HepG2 (cell line): ENCODE measurements at regions not wholly inside any gene's neighbourhood (a gene's known extent, or its start where the extent isn't known, plus 50 kb on each side); places are given as distances from the start of the nearest gene placed in this dataset.

Experiments used
- ATAC-seq: fragments of 200-7000 bp; cut with Tn5 transposase; 3 replicates; pipeline ENCODE4 v1.9.1; 2020; ENCODE audit warnings: mild to moderate bottlenecking, moderate library complexity
- BruUV-seq: library from RNA; stranded (reverse); fragments of 400-500 nt; replicated peaks from 2 replicates; lab custom pipeline; 2021; lab: Mats Ljungman, UMichigan
- CTCF ChIA-PET: fragments of 300-600 bp; formaldehyde crosslinking; extraction: SDS; loops from one replicate; lab custom pipeline; 2021; ENCODE audit warnings: low total read pairs, inconsistent platforms, low intra/inter-chr PET ratio; lab: Yijun Ruan, JAX
- POLR2A ChIA-PET: fragments of 350-600 bp; sonication (Branson Sonifier 250); formaldehyde crosslinking; loops from one replicate; lab custom pipeline; 2020; ENCODE audit warnings: antibody characterized with exemption, inconsistent platforms; lab: Yijun Ruan, JAX
- DNase-seq: peaks from one replicate; pipeline ENCODE4 v3.0.0-alpha.2; 2015; ENCODE audit warnings: low spot score
- FAIRE-seq: peaks from 3 replicates; lab custom pipeline; 2011; peaks lifted over from hg19 to GRCh38; lab: Jason Lieb, UNC
- H2AFZ ChIP-seq: one replicate; pipeline ENCODE4 v1.6.1; 2011; ENCODE audit warnings: low read length, inconsistent platforms
- H3K27ac ChIP-seq: fragments of 300-600 bp; 3 replicates; pipeline ENCODE4 v1.8.0; 2011; ENCODE audit warnings: mixed run types, mild to moderate bottlenecking, mixed read lengths, low read length, inconsistent platforms; ENCODE audit not compliant: insufficient read depth; ENCODE audit errors: extremely low read length
- H3K27me3 ChIP-seq, 2 experiments: fragments of 200-600 bp in 1 of 2; 2 replicates in 1 of 2; 3 replicates in 1 of 2; pipeline versions ENCODE4 v1.6.0 to v1.8.0; 2011; ENCODE audit warnings: low read length in 2 of 2, mild to moderate bottlenecking in 2 of 2, moderate library complexity in 2 of 2, inconsistent platforms in 1 of 2; ENCODE audit not compliant: insufficient read depth in 2 of 2, control insufficient read depth in 1 of 2
- H3K36me3 ChIP-seq, 2 experiments: fragments of 200-600 bp in 1 of 2; replicated peaks in 1 of 2; 2 replicates in 1 of 2; 3 replicates in 1 of 2; pipeline versions ENCODE4 v1.5.1 to v1.8.0; 2011; ENCODE audit warnings: low read length in 2 of 2, inconsistent platforms in 1 of 2; ENCODE audit not compliant: insufficient read depth in 2 of 2, control insufficient read depth in 1 of 2
- H3K4me1 ChIP-seq: 2 replicates; pipeline ENCODE4 v1.5.1; 2012; ENCODE audit warnings: low read length, inconsistent platforms; ENCODE audit not compliant: insufficient read depth
- H3K4me2 ChIP-seq: 2 replicates; pipeline ENCODE4 v1.6.0; 2011; ENCODE audit warnings: low read depth, low read length, inconsistent platforms
- H3K4me3 ChIP-seq, 3 experiments: fragments of 200-600 bp in 1 of 3; sonication (generic), shearing (Covaris generic) in 1 of 3; replicated peaks in 1 of 3; 2 replicates each; pipeline ENCODE4 v1.5.1; 2011 to 2016; ENCODE audit warnings: low read length in 3 of 3, inconsistent platforms in 2 of 3, low read depth in 2 of 3, mild to moderate bottlenecking in 2 of 3, control low read depth in 1 of 3, mixed read lengths in 1 of 3; ENCODE audit not compliant: insufficient read depth in 1 of 3
- H3K79me2 ChIP-seq: one replicate; pipeline ENCODE4 v1.6.1; 2011; ENCODE audit warnings: low read length, inconsistent platforms; ENCODE audit not compliant: insufficient read depth
- H3K9ac ChIP-seq: 2 replicates; pipeline ENCODE4 v1.6.0; 2011; ENCODE audit warnings: mild to moderate bottlenecking, low read depth, low read length, inconsistent platforms; ENCODE audit not compliant: insufficient read depth
- H3K9me3 ChIP-seq: 2 replicates; pipeline ENCODE4 v1.5.1; 2012; ENCODE audit warnings: mild to moderate bottlenecking, low read length
- H4K20me1 ChIP-seq: 2 replicates; pipeline ENCODE4 v1.6.0; 2011; ENCODE audit warnings: inconsistent platforms, mild to moderate bottlenecking, low read length, moderate library complexity; ENCODE audit not compliant: insufficient read depth
- ARNT ChIP-seq: fragments of 450-650 bp; IDR thresholded peaks from 2 replicates; pipeline ENCODE4 v1.6.1; 2017
- HNRNPK ChIP-seq: fragments of 200-400 bp; formaldehyde crosslinking; IDR thresholded peaks from 2 replicates; pipeline ENCODE4 v1.6.1; 2018; ENCODE audit warnings: low read length, low read depth, moderate library complexity, mild to moderate bottlenecking; ENCODE audit not compliant: poor library complexity, severe bottlenecking
- MXD4 ChIP-seq: IDR thresholded peaks from 2 replicates; pipeline ENCODE4 v1.6.1; 2016; ENCODE audit warnings: mild to moderate bottlenecking, missing biosample characterization, missing genetic modification reagents
- NRL ChIP-seq: sonication (generic); formaldehyde crosslinking; IDR thresholded peaks from 2 replicates; pipeline ENCODE4 v1.5.0; 2020; ENCODE audit warnings: missing genetic modification reagents, mild to moderate bottlenecking, moderate library complexity, borderline replicate concordance
- POGZ ChIP-seq: sonication (generic); formaldehyde crosslinking; IDR thresholded peaks from 2 replicates; pipeline ENCODE4 v1.4.0; 2020; ENCODE audit warnings: mild to moderate bottlenecking, missing genetic modification reagents
- PRPF4 ChIP-seq: fragments of 200-400 bp; formaldehyde crosslinking; IDR thresholded peaks from 2 replicates; pipeline ENCODE4 v1.6.1; 2016; ENCODE audit warnings: low read length, low read depth; ENCODE audit not compliant: poor library complexity, severe bottlenecking
- TCF12 ChIP-seq, 2 experiments: fragments of 450-650 bp in 1 of 2; sonication (generic) in 1 of 2; formaldehyde crosslinking in 1 of 2; IDR thresholded peaks; 2 replicates each; pipeline versions ENCODE4 v1.6.1 to v1.8.0; 2017 to 2022; ENCODE audit warnings: antibody characterized with exemption in 1 of 2, mild to moderate bottlenecking in 1 of 2, missing genetic modification reagents in 1 of 2, moderate library complexity in 1 of 2
- ZNF335 ChIP-seq: sonication (generic); formaldehyde crosslinking; IDR thresholded peaks from 2 replicates; pipeline ENCODE4 v1.4.0; 2020; ENCODE audit warnings: missing genetic modification reagents
- WGBS: methylation state at CpG from one replicate; pipeline ENCODE4 v1.1.6; 2017; ENCODE audit warnings: low lambda C conversion rate; 5-methylcytosine and 5-hydroxymethylcytosine counted together
- in situ Hi-C: cut with HindIII; loops from 2 replicates; pipeline ENCODE4 v1.10.0; 2017; ENCODE audit warnings: low pct_unique_long_range_greater_than_20kb; ENCODE audit not compliant: extremely low pct_ligation_motif_present
- intact Hi-C: fragments of 100-400 bp; cut with micrococcal nuclease; formaldehyde crosslinking; loops from one replicate; pipeline ENCODE4 v1.10.0; 2022; ENCODE audit not compliant: unreplicated experiment

DNA sequence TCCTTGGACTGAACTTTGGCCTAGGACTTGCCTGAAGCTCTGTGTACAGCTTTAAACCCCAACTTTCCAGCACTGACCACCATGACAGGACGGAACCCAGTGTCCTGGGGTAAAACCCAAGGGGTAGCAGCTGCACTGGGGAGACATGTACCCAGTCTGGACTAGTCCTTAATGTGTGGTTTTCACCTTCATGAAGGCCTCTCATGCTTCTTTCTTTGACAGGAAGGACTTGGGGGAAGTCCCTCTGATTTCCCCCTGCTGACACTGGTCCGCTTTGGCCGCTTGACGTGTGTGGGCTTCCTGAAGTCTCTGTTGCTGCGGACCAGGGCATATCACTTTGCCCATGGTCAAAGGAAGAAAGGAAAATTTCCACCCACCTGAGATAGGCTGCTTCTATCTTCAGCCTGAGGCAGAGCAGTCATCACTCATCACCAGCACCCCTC is 66.3 kb upstream of the PRDX6 start:
- no TSS peak for BruUV-seq
- no peak overlapping the region for H3K27ac ChIP-seq
- TF ChIP-seq HNRNPK: no peak
- TF ChIP-seq ZNF335 (CRISPR knock-in tag): no peak
- no peak for TF ChIP-seq MXD4 (CRISPR knock-in tag)
- no peak for TF ChIP-seq PRPF4
- ChIA-PET POLR2A (no interaction called here), CTCF (no interaction called here)
- in situ Hi-C loops (loop anchor here (10.0 kb wide), 1 partner anchor 666 kb away; no protein-coding TSS in a partner anchor), intact Hi-C loops (no loop called here)
- no peak overlapping the region for H3K4me2 ChIP-seq
- DNase-seq (no peak), ATAC-seq (no peak), FAIRE-seq (no peak)
- 100% methylated on average over 3 of the region's 5 CpGs for WGBS
- H3K79me2 ChIP-seq: no peaks in the 10 kb centered on the region
- H3K27me3 ChIP-seq: no peaks in the 10 kb centered on the region
- no peaks in the 10 kb centered on the region for H3K9me3 ChIP-seq
- H2AFZ ChIP-seq: no peak overlapping the region
- H3K4me3 ChIP-seq: no peak overlapping the region
- H3K9ac ChIP-seq: no peak overlapping the region
- no peaks in the 10 kb centered on the region for H4K20me1 ChIP-seq
- no peaks in the 10 kb centered on the region for H3K36me3 ChIP-seq
- H3K4me1 ChIP-seq: no peaks in the 10 kb centered on the region

DNA sequence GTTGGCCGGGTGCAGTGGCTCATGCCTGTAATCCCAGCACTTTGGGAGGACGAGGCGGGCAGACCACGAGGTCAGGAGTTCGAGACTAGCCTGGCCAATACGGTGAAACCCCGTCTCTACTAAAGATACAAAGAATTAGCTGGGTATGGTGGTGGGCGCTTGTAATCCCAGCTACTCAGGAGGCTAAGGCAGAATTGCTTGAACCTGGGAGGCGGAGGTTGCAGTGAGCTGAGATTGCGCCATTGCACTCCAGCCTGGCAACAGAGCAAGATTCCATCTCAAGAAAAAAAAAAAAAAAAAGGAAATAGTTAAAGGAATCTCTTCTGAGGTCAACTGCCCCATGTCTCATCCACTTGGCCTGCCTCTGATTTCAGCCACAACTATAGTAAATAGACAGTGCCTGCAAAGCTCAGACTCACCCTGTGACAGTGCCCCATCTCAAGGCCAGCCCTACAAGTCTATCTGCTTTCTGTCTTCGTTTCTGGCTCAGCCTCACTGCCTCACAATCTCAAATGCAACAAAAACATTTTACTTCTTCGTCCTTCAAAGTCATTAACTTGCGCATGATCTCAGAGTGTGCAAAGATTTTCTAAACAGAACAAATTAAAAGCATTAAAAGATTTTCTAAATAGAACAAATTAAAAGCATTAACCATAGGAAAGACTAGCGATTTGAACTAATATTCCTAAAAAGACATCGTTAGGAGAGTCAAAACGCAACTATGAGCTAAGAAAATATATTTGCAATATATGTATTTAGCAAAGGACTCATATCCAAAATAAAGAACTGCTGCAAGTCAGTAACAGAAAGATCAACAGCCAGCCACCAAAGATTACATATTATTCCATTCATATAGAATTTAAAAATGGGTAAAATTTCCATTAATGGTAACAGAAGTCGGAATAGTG is 65.0 kb upstream of the PRDX6 start:
- H4K20me1 ChIP-seq: no peaks in the 10 kb centered on the region
- no peak overlapping the region for H3K4me2 ChIP-seq
- no peak overlapping the region for H3K27ac ChIP-seq
- no peak overlapping the region for H2AFZ ChIP-seq
- no peak overlapping the region for H3K9ac ChIP-seq
- in situ Hi-C loops: loop anchor here (10.0 kb wide), 1 partner anchor 667 kb away; no protein-coding TSS in a partner anchor
- ChIA-PET CTCF (no interaction called here), POLR2A (no interaction called here)
- no peaks in the 10 kb centered on the region for H3K79me2 ChIP-seq
- H3K4me1 ChIP-seq: no peaks in the 10 kb centered on the region
- BruUV-seq: no TSS peak
- H3K27me3 ChIP-seq: no peaks in the 10 kb centered on the region
- WGBS: 93% methylated on average over 17 of the region's 17 CpGs
- peaks cover 4 to 5% of the 10 kb centered on the region in 2 experiments; a peak in 2 of 5 replicates for H3K36me3 ChIP-seq
- peak; percentile 4 for FAIRE-seq
- H3K4me3 ChIP-seq: no peak overlapping the region
- peak; percentile 44; the same call in 1 of the 3 replicates for ATAC-seq
- H3K9me3 ChIP-seq: no peaks in the 10 kb centered on the region
- intact Hi-C loops: no loop called here
- no peak for TF ChIP-seq ARNT
- TF ChIP-seq NRL (CRISPR knock-in tag): no peak
- no peak for TF ChIP-seq TCF12 (IDR thresholded peaks at IDR 0.05)
- TF ChIP-seq TCF12 (CRISPR knock-in tag; IDR thresholded peaks at IDR 0.05): no peak
- TF ChIP-seq POGZ: no peak
- DNase-seq: no peak
